ENCODE measurements at regions not wholly inside any gene's neighbourhood (a gene's known extent, or its start where the extent isn't known, plus 50 kb on each side); places are given as distances from the start of the nearest gene placed in this dataset.
"Not testable (repeated sequence)": the region's sequence is repeated elsewhere in the genome, so short reads cannot be mapped to it uniquely, and the experiment has no call there.

- TF ChIP-seq CTCF (IDR thresholded peaks at IDR 0.05); EZH2 (IDR thresholded peaks at IDR 0.05; ENCODE audit: borderline replicate concordance, insufficient read depth, low read depth, low read length, poor library complexity, severe bottlenecking): not testable (repeated sequence)
Measured at GRCh38 chr14:106000029-106000511, 473.7 kb downstream of the TMEM121 start.
